ENCODE measurements at regions not wholly inside any gene's neighbourhood (a gene's known extent, or its start where the extent isn't known, plus 50 kb on each side); places are given as distances from the start of the nearest gene placed in this dataset.

DNA sequence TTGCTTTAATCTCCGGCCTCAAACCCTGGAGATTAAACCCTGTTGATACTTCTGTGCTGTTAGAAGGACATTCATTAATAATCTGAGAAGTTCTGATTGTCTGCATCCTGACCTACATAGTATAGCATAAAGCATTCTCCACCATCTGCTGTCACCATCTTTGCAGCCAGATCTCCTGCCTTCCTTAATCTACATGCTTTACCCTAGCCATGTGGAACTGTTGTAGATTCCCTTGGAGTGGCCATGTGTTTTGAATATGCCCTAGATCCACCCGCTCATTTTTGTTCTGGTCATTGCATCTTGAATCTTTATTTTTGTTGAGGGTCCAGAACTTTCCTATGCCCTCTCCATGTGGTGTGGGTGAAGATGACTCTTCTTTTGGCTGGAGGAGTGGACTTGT, 110.3 kb downstream of the OXSM start:
- TF ChIP-seq, protein P1, sequence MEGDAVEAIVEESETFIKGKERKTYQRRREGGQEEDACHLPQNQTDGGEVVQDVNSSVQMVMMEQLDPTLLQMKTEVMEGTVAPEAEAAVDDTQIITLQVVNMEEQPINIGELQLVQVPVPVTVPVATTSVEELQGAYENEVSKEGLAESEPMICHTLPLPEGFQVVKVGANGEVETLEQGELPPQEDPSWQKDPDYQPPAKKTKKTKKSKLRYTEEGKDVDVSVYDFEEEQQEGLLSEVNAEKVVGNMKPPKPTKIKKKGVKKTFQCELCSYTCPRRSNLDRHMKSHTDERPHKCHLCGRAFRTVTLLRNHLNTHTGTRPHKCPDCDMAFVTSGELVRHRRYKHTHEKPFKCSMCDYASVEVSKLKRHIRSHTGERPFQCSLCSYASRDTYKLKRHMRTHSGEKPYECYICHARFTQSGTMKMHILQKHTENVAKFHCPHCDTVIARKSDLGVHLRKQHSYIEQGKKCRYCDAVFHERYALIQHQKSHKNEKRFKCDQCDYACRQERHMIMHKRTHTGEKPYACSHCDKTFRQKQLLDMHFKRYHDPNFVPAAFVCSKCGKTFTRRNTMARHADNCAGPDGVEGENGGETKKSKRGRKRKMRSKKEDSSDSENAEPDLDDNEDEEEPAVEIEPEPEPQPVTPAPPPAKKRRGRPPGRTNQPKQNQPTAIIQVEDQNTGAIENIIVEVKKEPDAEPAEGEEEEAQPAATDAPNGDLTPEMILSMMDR (IDR thresholded peaks at IDR 0.05; ENCODE audit: borderline replicate concordance, extremely low read depth, low read length, poor library complexity, severe bottlenecking) = no peak
- TF ChIP-seq EZH2 (IDR thresholded peaks at IDR 0.05; ENCODE audit: borderline replicate concordance, low read depth, low read length, severe bottlenecking) = no peak

All from DND-41 (cell line).